H1 (cell line): ENCODE measurements at regions not wholly inside any gene's neighbourhood (a gene's known extent, or its start where the extent isn't known, plus 50 kb on each side); places are given as distances from the start of the nearest gene placed in this dataset.

Experiments used
- CTCF ChIA-PET: fragments of 300-600 bp; sonication (Branson Sonifier 250); formaldehyde crosslinking; loops from one replicate; lab custom pipeline; 2021; ENCODE audit not compliant: partially characterized antibody; lab: Charles Lee
- POLR2A ChIA-PET: fragments of 300-600 bp; sonication (Branson Sonifier 250); formaldehyde crosslinking; loops from one replicate; lab custom pipeline; 2021; ENCODE audit warnings: inconsistent platforms; ENCODE audit not compliant: partially characterized antibody; lab: Charles Lee
- DNase-seq, 2 experiments: peaks; one replicate each; pipeline versions ENCODE4 v3.0.0 to v3.0.0-alpha.2; 2010 to 2022; ENCODE audit warnings: low spot score in 2 of 2, low read depth in 1 of 2, mixed read lengths in 1 of 2
- FAIRE-seq: peaks from 2 replicates; lab custom pipeline; 2011; peaks lifted over from hg19 to GRCh38; lab: Jason Lieb, UNC
- H2AFZ ChIP-seq: 2 replicates; pipeline ENCODE4 v1.8.1; 2012; ENCODE audit warnings: low read length, inconsistent platforms
- H2AK5ac ChIP-seq: 2 replicates; pipeline ENCODE4 v1.6.1; 2013; ENCODE audit warnings: low read depth, low read length
- H2BK120ac ChIP-seq: replicated peaks from 2 replicates; pipeline ENCODE3; 2013; ENCODE audit warnings: low read depth, low read length, inconsistent platforms
- H2BK12ac ChIP-seq: 2 replicates; pipeline ENCODE4 v1.6.1; 2013; ENCODE audit warnings: low read depth, low read length
- H2BK15ac ChIP-seq: 2 replicates; pipeline ENCODE4 v1.6.1; 2013; ENCODE audit warnings: low read length
- H2BK20ac ChIP-seq: 2 replicates; pipeline ENCODE4 v1.6.1; 2013; ENCODE audit warnings: low read length
- H2BK5ac ChIP-seq: 2 replicates; pipeline ENCODE4 v1.6.1; 2013; ENCODE audit warnings: low read depth, low read length
- H3K14ac ChIP-seq: 2 replicates; pipeline ENCODE4 v1.6.1; 2013; ENCODE audit warnings: inconsistent platforms; ENCODE audit not compliant: insufficient read length
- H3K18ac ChIP-seq: 2 replicates; pipeline ENCODE4 v1.6.1; 2013; ENCODE audit warnings: low read length; ENCODE audit errors: extremely low read depth
- H3K23ac ChIP-seq: 2 replicates; pipeline ENCODE4 v1.6.1; 2013; ENCODE audit warnings: inconsistent platforms; ENCODE audit not compliant: insufficient read length
- H3K23me2 ChIP-seq: 2 replicates; pipeline ENCODE4 v1.6.1; 2013; ENCODE audit warnings: low read depth, low read length
- H3K27ac ChIP-seq: 2 replicates; pipeline ENCODE4 v1.6.1; 2011; ENCODE audit warnings: low read depth, low read length, inconsistent platforms
- H3K27me3 ChIP-seq, 4 experiments: replicated peaks in 1 of 4; 1 replicate in 1 of 4; 2 replicates in 3 of 4; pipeline versions ENCODE4 v1.6.1 to v1.8.1; 2011 to 2013; ENCODE audit warnings: low read length in 3 of 4, mild to moderate bottlenecking in 3 of 4, inconsistent platforms in 2 of 4, mixed read lengths in 2 of 4, moderate library complexity in 1 of 4; ENCODE audit not compliant: control insufficient read depth in 3 of 4, insufficient read depth in 3 of 4; ENCODE audit errors: extremely low read depth in 1 of 4
- H3K36me3 ChIP-seq, 4 experiments: 2 replicates each; pipeline versions ENCODE4 v1.6.1 to v1.8.1; 2011 to 2013; ENCODE audit warnings: mild to moderate bottlenecking in 4 of 4, low read length in 3 of 4, moderate library complexity in 2 of 4, control low read depth in 1 of 4, inconsistent platforms in 1 of 4; ENCODE audit not compliant: insufficient read depth in 4 of 4, control insufficient read depth in 2 of 4
- H3K4ac ChIP-seq: replicated peaks from 2 replicates; pipeline ENCODE3; 2013; ENCODE audit warnings: low read length, low read depth, mixed read lengths, inconsistent platforms; ENCODE audit not compliant: insufficient read length
- H3K4me1 ChIP-seq, 4 experiments: replicated peaks in 1 of 4; 1 replicate in 1 of 4; 2 replicates in 3 of 4; pipeline versions ENCODE4 v1.6.1 to v1.8.1; 2011 to 2013; ENCODE audit warnings: low read length in 3 of 4, inconsistent platforms in 2 of 4, mixed read lengths in 1 of 4; ENCODE audit not compliant: insufficient read depth in 4 of 4, control insufficient read depth in 3 of 4
- H3K4me2 ChIP-seq, 2 experiments: 2 replicates each; pipeline versions ENCODE4 v1.6.1 to v1.8.1; 2011 to 2013; ENCODE audit warnings: low read depth in 2 of 2, low read length in 2 of 2, control low read depth in 1 of 2, inconsistent platforms in 1 of 2, mild to moderate bottlenecking in 1 of 2; ENCODE audit not compliant: insufficient read depth in 1 of 2
- H3K4me3 ChIP-seq, 4 experiments: fragments of 200-600, 300-600 bp in 1 of 4; sonication (generic), shearing (Covaris generic), sonication (Bioruptor Twin) in 1 of 4; 2 replicates each; pipeline versions ENCODE4 v1.5.1 to v1.8.1; 2011 to 2016; ENCODE audit warnings: low read length in 4 of 4, low read depth in 3 of 4, control low read depth in 2 of 4, inconsistent platforms in 2 of 4, mild to moderate bottlenecking in 2 of 4, mixed read lengths in 1 of 4, moderate library complexity in 1 of 4; ENCODE audit not compliant: insufficient read depth in 2 of 4; ENCODE audit errors: extremely low read depth in 1 of 4
- H3K56ac ChIP-seq: replicated peaks from 2 replicates; pipeline ENCODE3; 2013; ENCODE audit warnings: low read depth, mild to moderate bottlenecking, mixed read lengths, low read length, inconsistent platforms; ENCODE audit not compliant: insufficient read length
- H3K79me1 ChIP-seq: 2 replicates; pipeline ENCODE4 v1.6.1; 2013; ENCODE audit warnings: low read depth, low read length, control low read depth
- H3K79me2 ChIP-seq, 2 experiments: 2 replicates each; pipeline versions ENCODE4 v1.6.1 to v1.8.1; 2012 to 2013; ENCODE audit warnings: low read length in 2 of 2, mild to moderate bottlenecking in 2 of 2, inconsistent platforms in 1 of 2; ENCODE audit not compliant: insufficient read depth in 2 of 2, control insufficient read depth in 1 of 2
- H3K9ac ChIP-seq, 4 experiments: replicated peaks in 1 of 4; 1 replicate in 1 of 4; 2 replicates in 3 of 4; pipeline versions ENCODE4 v1.6.1 to v1.8.1; 2011 to 2013; ENCODE audit warnings: low read depth in 3 of 4, low read length in 3 of 4, control low read depth in 2 of 4, mild to moderate bottlenecking in 2 of 4, moderate library complexity in 2 of 4, inconsistent platforms in 1 of 4; ENCODE audit errors: extremely low read depth in 1 of 4
- H3K9me3 ChIP-seq, 2 experiments: 2 replicates each; pipeline versions ENCODE4 v1.6.1 to v1.8.1; 2012 to 2013; ENCODE audit warnings: mild to moderate bottlenecking in 2 of 2, moderate library complexity in 2 of 2, control low read depth in 1 of 2, inconsistent platforms in 1 of 2, low read depth in 1 of 2, low read length in 1 of 2, mixed read lengths in 1 of 2; ENCODE audit not compliant: insufficient read depth in 2 of 2
- H4K20me1 ChIP-seq, 2 experiments: replicated peaks in 1 of 2; 2 replicates each; pipeline versions ENCODE3 to v1.8.1; 2011 to 2013; ENCODE audit warnings: inconsistent platforms in 2 of 2, low read length in 2 of 2, mild to moderate bottlenecking in 1 of 2; ENCODE audit not compliant: insufficient read depth in 2 of 2, control insufficient read depth in 1 of 2
- H4K5ac ChIP-seq: 2 replicates; pipeline ENCODE4 v1.6.1; 2013; ENCODE audit warnings: low read length, low read depth, mixed read lengths, inconsistent platforms; ENCODE audit not compliant: insufficient read length
- H4K8ac ChIP-seq: 2 replicates; pipeline ENCODE4 v1.8.0; 2013; ENCODE audit warnings: mild to moderate bottlenecking, moderate library complexity, low read length, inconsistent platforms; ENCODE audit not compliant: insufficient read depth; ENCODE audit errors: extremely low read depth
- H4K91ac ChIP-seq: replicated peaks from 2 replicates; pipeline ENCODE3; 2013; ENCODE audit warnings: low read length, mixed read lengths, inconsistent platforms; ENCODE audit not compliant: insufficient read length
- CEBPB ChIP-seq: IDR thresholded peaks from 2 replicates; pipeline ENCODE4 v1.6.1; 2012; ENCODE audit warnings: low read depth, low read length
- CHD1 ChIP-seq: IDR thresholded peaks from 2 replicates; pipeline ENCODE4 v1.6.1; 2012; ENCODE audit warnings: low read depth, low read length, improper control_type of control experiment
- CHD2 ChIP-seq: IDR thresholded peaks from 2 replicates; pipeline ENCODE4 v1.6.1; 2012; ENCODE audit warnings: low read length, improper control_type of control experiment
- RBBP5 ChIP-seq: IDR thresholded peaks from 2 replicates; pipeline ENCODE4 v1.7.1; 2012; ENCODE audit warnings: low read depth, mild to moderate bottlenecking, inconsistent platforms, low read length, moderate library complexity, borderline replicate concordance
- TBP ChIP-seq: IDR thresholded peaks from 2 replicates; pipeline ENCODE4 v1.6.1; 2011; ENCODE audit warnings: low read depth, low read length, improper control_type of control experiment
- WGBS, 2 experiments: shearing (Covaris generic) in 1 of 2; methylation state at CpG; one replicate each; pipeline versions ENCODE4 v1.1.6 to v1.1.7; 2013 to 2015; ENCODE audit warnings: low lambda C conversion rate in 2 of 2, mixed read lengths in 2 of 2, inconsistent platforms in 1 of 2, low coverage in 1 of 2, missing lambda C conversion rate in 1 of 2; ENCODE audit not compliant: insufficient replicate concordance in 2 of 2, insufficient coverage in 1 of 2, insufficient read length in 1 of 2; ENCODE audit errors: extremely low coverage in 1 of 2, missing lambda C conversion rate in 1 of 2; 5-methylcytosine and 5-hydroxymethylcytosine counted together

GRCh38 chr3:87920549-87920948, 138.3 kb downstream of the CGGBP1 start:
- no peak overlapping the region for H4K91ac ChIP-seq
- H3K9me3 ChIP-seq, result peaks cover 11 to 15% of the 10 kb centered on the region in 2 experiments
- WGBS, 2 experiments, result 100% methylated on average over 1 of the region's 1 CpG; no CpG with 5 or more reads in 1 of the 2 experiments
- H4K20me1 ChIP-seq, result no peaks in the 10 kb centered on the region
- no peak overlapping the region for H3K27ac ChIP-seq
- H3K4me3 ChIP-seq, result no peak overlapping the region
- H3K27me3 ChIP-seq, result no peaks in the 10 kb centered on the region
- H3K56ac ChIP-seq, result no peak overlapping the region
- CTCF ChIA-PET, result no interaction called here
- TF ChIP-seq CHD1, result no peak
- no peak for TF ChIP-seq TBP
- no peak for TF ChIP-seq CHD2
- no peak for TF ChIP-seq RBBP5
- no peak for TF ChIP-seq CEBPB
- no peak overlapping the region for H3K4ac ChIP-seq
- DNase-seq (no peak), FAIRE-seq (no peak)
- H3K14ac ChIP-seq, result no peak overlapping the region
- H4K8ac ChIP-seq, result no peak overlapping the region
- H2AFZ ChIP-seq, result no peak overlapping the region
- no peaks in the 10 kb centered on the region for H3K79me2 ChIP-seq
- H3K79me1 ChIP-seq, result no peaks in the 10 kb centered on the region
- H2BK20ac ChIP-seq, result no peak overlapping the region
- H3K4me2 ChIP-seq, result no peak overlapping the region
- H3K4me1 ChIP-seq, result no peaks in the 10 kb centered on the region
- H3K9ac ChIP-seq, result no peak overlapping the region
- POLR2A ChIA-PET, result no interaction called here
- no peak overlapping the region for H2BK15ac ChIP-seq
- H3K23me2 ChIP-seq, result no peaks in the 10 kb centered on the region; the same call in 1 of the 2 replicates
- no peak overlapping the region for H2BK5ac ChIP-seq
- H3K23ac ChIP-seq, result no peak overlapping the region
- no peak overlapping the region for H3K18ac ChIP-seq
- H2BK12ac ChIP-seq, result no peak overlapping the region
- no peak overlapping the region for H2BK120ac ChIP-seq
- no peak overlapping the region for H4K5ac ChIP-seq
- H2AK5ac ChIP-seq, result no peak overlapping the region
- H3K36me3 ChIP-seq, result no peaks in the 10 kb centered on the region
